HepG2 (cell line): ENCODE measurements at regions not wholly inside any gene's neighbourhood (a gene's known extent, or its start where the extent isn't known, plus 50 kb on each side); places are given as distances from the start of the nearest gene placed in this dataset.

ENCODE experiments used
- ATAC-seq: fragments of 200-7000 bp; cut with Tn5 transposase; 3 replicates; pipeline ENCODE4 v1.9.1; 2020; ENCODE audit warnings: mild to moderate bottlenecking, moderate library complexity
- BruUV-seq: library from RNA; stranded (reverse); fragments of 400-500 nt; replicated peaks from 2 replicates; lab custom pipeline; 2021; lab: Mats Ljungman, UMichigan
- CTCF ChIA-PET: fragments of 300-600 bp; formaldehyde crosslinking; extraction: SDS; loops from one replicate; lab custom pipeline; 2021; ENCODE audit warnings: low total read pairs, inconsistent platforms, low intra/inter-chr PET ratio; lab: Yijun Ruan, JAX
- POLR2A ChIA-PET: fragments of 350-600 bp; sonication (Branson Sonifier 250); formaldehyde crosslinking; loops from one replicate; lab custom pipeline; 2020; ENCODE audit warnings: antibody characterized with exemption, inconsistent platforms; lab: Yijun Ruan, JAX
- DNase-seq: peaks from one replicate; pipeline ENCODE4 v3.0.0-alpha.2; 2015; ENCODE audit warnings: low spot score
- FAIRE-seq: peaks from 3 replicates; lab custom pipeline; 2011; peaks lifted over from hg19 to GRCh38; lab: Jason Lieb, UNC
- H2AFZ ChIP-seq: one replicate; pipeline ENCODE4 v1.6.1; 2011; ENCODE audit warnings: low read length, inconsistent platforms
- H3K27ac ChIP-seq: fragments of 300-600 bp; 3 replicates; pipeline ENCODE4 v1.8.0; 2011; ENCODE audit warnings: mixed run types, mild to moderate bottlenecking, mixed read lengths, low read length, inconsistent platforms; ENCODE audit not compliant: insufficient read depth; ENCODE audit errors: extremely low read length
- H3K27me3 ChIP-seq, 2 experiments: fragments of 200-600 bp in 1 of 2; 2 replicates in 1 of 2; 3 replicates in 1 of 2; pipeline versions ENCODE4 v1.6.0 to v1.8.0; 2011; ENCODE audit warnings: low read length in 2 of 2, mild to moderate bottlenecking in 2 of 2, moderate library complexity in 2 of 2, inconsistent platforms in 1 of 2; ENCODE audit not compliant: insufficient read depth in 2 of 2, control insufficient read depth in 1 of 2
- H3K36me3 ChIP-seq, 2 experiments: fragments of 200-600 bp in 1 of 2; replicated peaks in 1 of 2; 2 replicates in 1 of 2; 3 replicates in 1 of 2; pipeline versions ENCODE4 v1.5.1 to v1.8.0; 2011; ENCODE audit warnings: low read length in 2 of 2, inconsistent platforms in 1 of 2; ENCODE audit not compliant: insufficient read depth in 2 of 2, control insufficient read depth in 1 of 2
- H3K4me1 ChIP-seq: 2 replicates; pipeline ENCODE4 v1.5.1; 2012; ENCODE audit warnings: low read length, inconsistent platforms; ENCODE audit not compliant: insufficient read depth
- H3K4me2 ChIP-seq: 2 replicates; pipeline ENCODE4 v1.6.0; 2011; ENCODE audit warnings: low read depth, low read length, inconsistent platforms
- H3K4me3 ChIP-seq, 3 experiments: fragments of 200-600 bp in 1 of 3; sonication (generic), shearing (Covaris generic) in 1 of 3; replicated peaks in 1 of 3; 2 replicates each; pipeline ENCODE4 v1.5.1; 2011 to 2016; ENCODE audit warnings: low read length in 3 of 3, inconsistent platforms in 2 of 3, low read depth in 2 of 3, mild to moderate bottlenecking in 2 of 3, control low read depth in 1 of 3, mixed read lengths in 1 of 3; ENCODE audit not compliant: insufficient read depth in 1 of 3
- H3K79me2 ChIP-seq: one replicate; pipeline ENCODE4 v1.6.1; 2011; ENCODE audit warnings: low read length, inconsistent platforms; ENCODE audit not compliant: insufficient read depth
- H3K9ac ChIP-seq: 2 replicates; pipeline ENCODE4 v1.6.0; 2011; ENCODE audit warnings: mild to moderate bottlenecking, low read depth, low read length, inconsistent platforms; ENCODE audit not compliant: insufficient read depth
- H3K9me3 ChIP-seq: 2 replicates; pipeline ENCODE4 v1.5.1; 2012; ENCODE audit warnings: mild to moderate bottlenecking, low read length
- H4K20me1 ChIP-seq: 2 replicates; pipeline ENCODE4 v1.6.0; 2011; ENCODE audit warnings: inconsistent platforms, mild to moderate bottlenecking, low read length, moderate library complexity; ENCODE audit not compliant: insufficient read depth
- CAMTA2 ChIP-seq: sonication (generic); formaldehyde crosslinking; IDR thresholded peaks from 2 replicates; pipeline ENCODE4 v1.4.0; 2020; ENCODE audit warnings: mild to moderate bottlenecking, missing genetic modification reagents, borderline replicate concordance
- CBX5 ChIP-seq: sonication (generic); formaldehyde crosslinking; IDR thresholded peaks from 2 replicates; pipeline ENCODE4 v1.4.0; 2020; ENCODE audit warnings: missing genetic modification reagents, borderline replicate concordance
- GZF1 ChIP-seq: sonication (generic); formaldehyde crosslinking; IDR thresholded peaks from 2 replicates; pipeline ENCODE4 v1.5.1; 2020; ENCODE audit warnings: mild to moderate bottlenecking, missing genetic modification reagents
- HNF4G ChIP-seq, 2 experiments: sonication (generic) in 1 of 2; formaldehyde crosslinking in 1 of 2; IDR thresholded peaks; 2 replicates each; pipeline versions ENCODE4 v1.4.0 to v1.6.1; 2011 to 2020; ENCODE audit warnings: borderline replicate concordance in 2 of 2, low read depth in 2 of 2, mild to moderate bottlenecking in 2 of 2, low read length in 1 of 2, missing genetic modification reagents in 1 of 2, moderate library complexity in 1 of 2
- HNRNPK ChIP-seq: fragments of 200-400 bp; formaldehyde crosslinking; IDR thresholded peaks from 2 replicates; pipeline ENCODE4 v1.6.1; 2018; ENCODE audit warnings: low read length, low read depth, moderate library complexity, mild to moderate bottlenecking; ENCODE audit not compliant: poor library complexity, severe bottlenecking
- HOXA9 ChIP-seq: sonication (generic); formaldehyde crosslinking; IDR thresholded peaks from 2 replicates; pipeline ENCODE4 v1.8.1; 2022; ENCODE audit warnings: missing genetic modification reagents, mild to moderate bottlenecking, moderate library complexity, borderline replicate concordance
- KAT2B ChIP-seq: fragments of 150-350 bp; IDR thresholded peaks from 2 replicates; pipeline ENCODE4 v1.6.1; 2014; ENCODE audit warnings: low read depth, low read length, borderline replicate concordance
- MTA3 ChIP-seq: sonication (generic); formaldehyde crosslinking; IDR thresholded peaks from 2 replicates; pipeline ENCODE4 v1.4.0; 2020; ENCODE audit warnings: missing genetic modification reagents
- MXI1 ChIP-seq: IDR thresholded peaks from 3 replicates; pipeline ENCODE4 v1.6.1; 2012; ENCODE audit warnings: low read depth, low read length, inconsistent platforms, borderline replicate concordance
- SNAPC4 ChIP-seq: sonication (generic); formaldehyde crosslinking; IDR thresholded peaks from 2 replicates; pipeline ENCODE4 v1.4.0; 2020; ENCODE audit warnings: mild to moderate bottlenecking, missing genetic modification reagents
- SOX5 ChIP-seq: IDR thresholded peaks from 2 replicates; pipeline ENCODE4 v1.6.1; 2016; ENCODE audit warnings: borderline replicate concordance
- STAG1 ChIP-seq: sonication (generic); formaldehyde crosslinking; IDR thresholded peaks from 2 replicates; pipeline ENCODE4 v1.4.0; 2020; ENCODE audit warnings: missing genetic modification reagents
- THYN1 ChIP-seq: sonication (generic); formaldehyde crosslinking; IDR thresholded peaks from 2 replicates; pipeline ENCODE4 v1.8.1; 2023; ENCODE audit warnings: low read depth, mild to moderate bottlenecking, moderate library complexity, missing genetic modification reagents, borderline replicate concordance
- TRIM24 ChIP-seq: sonication (generic); formaldehyde crosslinking; IDR thresholded peaks from 2 replicates; pipeline ENCODE4 v1.8.0; 2022; ENCODE audit warnings: mild to moderate bottlenecking, missing genetic modification reagents
- ZNF180 ChIP-seq: sonication (generic); formaldehyde crosslinking; IDR thresholded peaks from 2 replicates; pipeline ENCODE4 v1.4.0; 2020; ENCODE audit warnings: low read depth, missing genetic modification reagents, borderline replicate concordance
- ZNF20 ChIP-seq: sonication (generic); formaldehyde crosslinking; IDR thresholded peaks from 2 replicates; pipeline ENCODE4 v1.4.0; 2020; ENCODE audit warnings: mild to moderate bottlenecking, moderate library complexity, missing genetic modification reagents
- ZNF598 ChIP-seq: sonication (generic); formaldehyde crosslinking; IDR thresholded peaks from 2 replicates; pipeline ENCODE4 v1.5.1; 2020; ENCODE audit warnings: mild to moderate bottlenecking, missing genetic modification reagents, borderline replicate concordance
- ZNF788 ChIP-seq: sonication (generic); formaldehyde crosslinking; IDR thresholded peaks from 2 replicates; pipeline ENCODE4 v1.5.0; 2020; ENCODE audit warnings: mild to moderate bottlenecking, missing genetic modification reagents, borderline replicate concordance
- WGBS: methylation state at CpG from one replicate; pipeline ENCODE4 v1.1.6; 2017; ENCODE audit warnings: low lambda C conversion rate; 5-methylcytosine and 5-hydroxymethylcytosine counted together
- in situ Hi-C: cut with HindIII; loops from 2 replicates; pipeline ENCODE4 v1.10.0; 2017; ENCODE audit warnings: low pct_unique_long_range_greater_than_20kb; ENCODE audit not compliant: extremely low pct_ligation_motif_present
- intact Hi-C: fragments of 100-400 bp; cut with micrococcal nuclease; formaldehyde crosslinking; loops from one replicate; pipeline ENCODE4 v1.10.0; 2022; ENCODE audit not compliant: unreplicated experiment
- TF ChIP-seq, protein P1 (sequence below): sonication (generic); formaldehyde crosslinking; IDR thresholded peaks from 2 replicates; pipeline ENCODE4 v1.4.0; 2020; ENCODE audit warnings: mild to moderate bottlenecking, low read depth, missing genetic modification reagents

DNA sequence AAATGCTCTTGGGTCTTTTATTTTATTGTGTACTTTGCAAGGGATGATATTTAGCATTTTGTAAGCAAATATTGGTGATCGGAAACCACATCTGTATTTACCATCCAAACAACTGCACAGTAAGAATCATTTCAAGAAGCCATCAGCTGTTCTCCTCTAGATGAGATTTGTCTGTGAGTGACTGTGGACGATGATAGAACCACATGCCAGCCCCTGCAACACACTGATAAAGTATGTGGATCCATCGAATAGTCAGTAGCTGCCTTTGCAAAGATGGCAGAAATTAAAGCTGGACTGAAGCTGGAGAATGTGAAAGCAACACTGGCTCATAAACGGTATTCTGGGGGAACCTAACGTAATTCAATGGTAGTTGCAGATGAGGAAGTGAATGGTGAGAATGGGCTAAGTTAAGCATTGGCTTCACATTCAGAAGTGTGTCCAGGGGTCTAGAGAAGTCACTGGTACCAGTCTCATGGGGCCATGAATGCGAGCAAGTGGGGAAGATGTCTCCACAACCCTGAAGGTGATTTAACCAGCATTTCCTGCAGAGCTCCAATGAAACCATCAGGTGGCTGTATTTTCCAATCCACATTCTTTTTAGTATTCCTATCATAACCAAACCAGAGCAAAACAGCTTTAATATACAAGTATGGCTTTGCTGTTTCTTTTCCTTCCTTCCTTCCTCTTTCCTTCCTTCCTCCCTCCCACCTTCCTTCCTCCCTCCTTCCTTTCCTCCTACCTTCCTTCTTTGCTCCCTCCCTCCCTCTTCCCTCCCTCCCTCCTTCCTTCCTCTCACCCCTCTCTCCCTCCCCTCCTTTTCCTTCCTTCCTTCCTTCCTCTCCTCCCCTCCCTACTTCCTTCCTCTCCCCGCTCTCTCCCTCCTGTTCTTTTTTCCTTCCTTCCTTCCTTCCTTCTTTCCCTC lies 169.4 kb downstream of the ABCA8 start:
- POLR2A ChIA-PET, result no interaction called here
- DNase-seq (no peak), FAIRE-seq (no peak), ATAC-seq (no peak)
- Histone ChIP-seq H3K79me2 (no peaks in the 10 kb centered on the region), H3K4me2 (no peak overlapping the region), H3K4me1 (peaks cover 41% of the 10 kb centered on the region), H3K4me3 (no peak overlapping the region), H3K36me3 (no peaks in the 10 kb centered on the region), H4K20me1 (no peaks in the 10 kb centered on the region), H3K27me3 (no peaks in the 10 kb centered on the region), H2AFZ (no peak overlapping the region), H3K27ac (no peak overlapping the region), H3K9ac (no peak overlapping the region), H3K9me3 (peaks cover 28% of the 10 kb centered on the region)
- BruUV-seq, result no TSS peak
- in situ Hi-C loops, result loop anchor here (25.0 kb wide), 1 partner anchor 276 kb away; the partner anchor contains the start of gene ABCA9
- WGBS, result 95% methylated on average over 7 of the region's 7 CpGs
- intact Hi-C loops, result no loop called here
- CTCF ChIA-PET, result no interaction called here
- TF ChIP-seq HNRNPK (peak; percentile 46), SOX5 (CRISPR knock-in tag) (no peak), MXI1 (no peak), HNF4G (IDR thresholded peaks at IDR 0.05; ENCODE audit: borderline replicate concordance, low read depth, low read length) (no peak), HNF4G (CRISPR knock-in tag; IDR thresholded peaks at IDR 0.05; ENCODE audit: borderline replicate concordance, low read depth) (no peak), TRIM24 (CRISPR knock-in tag) (no peak), HOXA9 (CRISPR knock-in tag) (no peak), STAG1 (peak; percentile 26), SNAPC4 (CRISPR knock-in tag) (no peak), KAT2B (no peak), ZNF20 (CRISPR knock-in tag) (no peak), ZNF598 (no peak), GZF1 (no peak), ZNF180 (CRISPR knock-in tag) (no peak), CBX5 (CRISPR knock-in tag) (no peak), CAMTA2 (CRISPR knock-in tag) (no peak), ZNF788 (no peak), MTA3 (CRISPR knock-in tag) (no peak), THYN1 (CRISPR knock-in tag) (no peak)
- TF ChIP-seq, protein P1, sequence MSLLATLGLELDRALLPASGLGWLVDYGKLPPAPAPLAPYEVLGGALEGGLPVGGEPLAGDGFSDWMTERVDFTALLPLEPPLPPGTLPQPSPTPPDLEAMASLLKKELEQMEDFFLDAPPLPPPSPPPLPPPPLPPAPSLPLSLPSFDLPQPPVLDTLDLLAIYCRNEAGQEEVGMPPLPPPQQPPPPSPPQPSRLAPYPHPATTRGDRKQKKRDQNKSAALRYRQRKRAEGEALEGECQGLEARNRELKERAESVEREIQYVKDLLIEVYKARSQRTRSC (CRISPR knock-in tag), result no peak
